ENCODE measurements at regions not wholly inside any gene's neighbourhood (a gene's known extent, or its start where the extent isn't known, plus 50 kb on each side); places are given as distances from the start of the nearest gene placed in this dataset.

DNA sequence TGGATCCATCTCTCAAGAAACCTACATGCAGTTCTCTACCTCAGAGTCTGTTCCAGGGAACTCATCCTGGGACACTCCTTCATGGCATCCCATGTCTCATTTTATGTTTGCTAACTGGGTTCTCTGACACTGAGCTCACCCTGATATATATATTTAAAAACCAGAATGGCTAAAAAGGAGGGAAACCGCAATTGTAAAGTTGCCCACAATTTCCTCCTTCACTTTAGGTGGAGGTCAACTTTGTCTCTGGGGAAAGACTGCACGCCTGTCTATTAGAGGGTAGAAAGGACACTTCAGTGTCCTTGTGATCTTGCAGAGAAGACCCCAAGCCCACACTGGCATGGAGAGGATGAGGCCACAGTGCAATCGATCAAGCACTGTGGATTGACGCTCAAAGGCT lies 131.7 kb downstream of the TEX36 start:
- TF ChIP-seq, protein P1, sequence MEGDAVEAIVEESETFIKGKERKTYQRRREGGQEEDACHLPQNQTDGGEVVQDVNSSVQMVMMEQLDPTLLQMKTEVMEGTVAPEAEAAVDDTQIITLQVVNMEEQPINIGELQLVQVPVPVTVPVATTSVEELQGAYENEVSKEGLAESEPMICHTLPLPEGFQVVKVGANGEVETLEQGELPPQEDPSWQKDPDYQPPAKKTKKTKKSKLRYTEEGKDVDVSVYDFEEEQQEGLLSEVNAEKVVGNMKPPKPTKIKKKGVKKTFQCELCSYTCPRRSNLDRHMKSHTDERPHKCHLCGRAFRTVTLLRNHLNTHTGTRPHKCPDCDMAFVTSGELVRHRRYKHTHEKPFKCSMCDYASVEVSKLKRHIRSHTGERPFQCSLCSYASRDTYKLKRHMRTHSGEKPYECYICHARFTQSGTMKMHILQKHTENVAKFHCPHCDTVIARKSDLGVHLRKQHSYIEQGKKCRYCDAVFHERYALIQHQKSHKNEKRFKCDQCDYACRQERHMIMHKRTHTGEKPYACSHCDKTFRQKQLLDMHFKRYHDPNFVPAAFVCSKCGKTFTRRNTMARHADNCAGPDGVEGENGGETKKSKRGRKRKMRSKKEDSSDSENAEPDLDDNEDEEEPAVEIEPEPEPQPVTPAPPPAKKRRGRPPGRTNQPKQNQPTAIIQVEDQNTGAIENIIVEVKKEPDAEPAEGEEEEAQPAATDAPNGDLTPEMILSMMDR (IDR thresholded peaks at IDR 0.05), result no peak
- no peak for TF ChIP-seq EZH2 (IDR thresholded peaks at IDR 0.05)

Measured in neural progenitor cell (in vitro differentiated cells).